Non-pigmented ciliary epithelial cell (primary cell): ENCODE measurements at regions not wholly inside any gene's neighbourhood (a gene's known extent, or its start where the extent isn't known, plus 50 kb on each side); places are given as distances from the start of the nearest gene placed in this dataset.

Source experiments
- DNase-seq: peaks from one replicate; pipeline ENCODE4 v3.0.0-alpha.2; 2010; ENCODE audit warnings: low read depth

DNA sequence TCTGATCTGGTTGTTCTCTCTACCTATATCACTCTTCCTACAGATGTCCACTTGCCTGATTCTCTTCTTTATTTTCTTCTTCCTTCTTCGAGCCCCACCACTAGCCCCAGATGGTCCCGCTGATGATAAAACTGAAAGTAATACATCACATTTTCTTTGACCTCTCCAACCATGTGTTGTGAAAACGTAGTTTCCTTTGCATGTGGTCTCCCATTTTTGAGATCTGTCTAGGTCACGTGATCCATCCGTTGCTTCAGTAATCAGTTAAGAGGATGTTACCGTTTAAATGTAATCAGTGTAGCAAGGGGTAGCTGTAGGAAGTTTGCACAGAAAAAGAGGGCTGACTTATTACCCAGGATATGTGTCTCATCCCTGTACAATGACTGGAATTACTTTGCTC lies 426.3 kb upstream of the TLE4 start:
- no peak for DNase-seq

DNA sequence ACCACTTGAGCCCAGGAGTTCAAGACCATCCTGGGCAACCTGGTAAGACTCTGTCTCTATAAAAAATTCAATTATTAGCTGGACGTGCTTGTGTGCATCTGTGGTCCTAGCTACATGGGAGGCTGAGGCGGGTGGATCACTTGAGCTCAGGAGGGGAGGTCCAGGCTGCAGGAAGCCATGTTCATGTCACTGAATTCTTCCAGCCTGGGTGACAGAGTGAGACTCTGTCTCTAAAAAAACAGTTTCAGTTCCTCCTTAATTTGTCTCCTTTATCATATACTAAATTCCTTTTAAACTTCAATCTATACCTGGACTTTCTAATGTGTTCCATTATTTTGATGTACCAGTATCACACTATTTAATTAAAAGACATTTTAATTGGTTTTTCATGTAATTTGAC lies 422.2 kb upstream of the TLE4 start:
- no peak for DNase-seq

DNA sequence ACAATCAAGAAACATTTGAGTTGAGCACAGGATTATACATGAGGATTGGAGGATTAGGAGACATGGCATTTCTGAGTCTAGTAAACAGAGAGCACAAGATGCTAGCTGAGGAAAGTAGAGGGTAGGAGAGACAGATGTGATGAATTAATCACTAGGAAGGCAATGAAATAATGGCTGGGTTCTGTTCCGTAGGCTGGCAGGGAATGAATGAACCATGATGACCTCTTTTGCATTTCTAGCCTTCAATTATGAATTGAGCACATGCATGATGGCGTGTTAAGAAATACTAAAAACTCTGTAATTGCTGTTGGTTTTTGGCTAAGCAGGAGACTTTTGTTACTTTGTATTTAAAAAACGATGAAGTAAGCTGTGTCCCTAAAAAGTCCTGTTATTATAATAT lies 420.0 kb upstream of the TLE4 start:
- no peak for DNase-seq

DNA sequence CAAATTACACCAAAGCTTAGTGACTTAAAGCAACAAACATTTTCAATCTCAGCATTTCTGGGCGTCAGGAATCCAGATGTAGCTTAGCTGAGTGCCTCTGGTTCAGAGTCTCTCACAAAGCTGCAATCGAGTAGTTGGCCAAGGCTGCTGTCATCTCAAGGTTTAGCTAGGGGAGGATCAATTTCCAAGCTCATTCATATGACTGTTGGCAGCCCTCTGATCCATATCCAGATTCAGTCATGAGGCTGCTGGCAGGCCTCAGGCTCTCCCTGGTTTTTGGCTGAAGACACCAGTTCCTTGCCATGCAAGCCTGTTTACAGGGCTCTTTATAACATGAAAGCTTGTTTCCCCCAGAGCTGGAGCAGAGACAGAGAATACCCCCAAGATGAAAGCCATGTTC lies 419.5 kb upstream of the TLE4 start:
- DNase-seq = no peak

DNA sequence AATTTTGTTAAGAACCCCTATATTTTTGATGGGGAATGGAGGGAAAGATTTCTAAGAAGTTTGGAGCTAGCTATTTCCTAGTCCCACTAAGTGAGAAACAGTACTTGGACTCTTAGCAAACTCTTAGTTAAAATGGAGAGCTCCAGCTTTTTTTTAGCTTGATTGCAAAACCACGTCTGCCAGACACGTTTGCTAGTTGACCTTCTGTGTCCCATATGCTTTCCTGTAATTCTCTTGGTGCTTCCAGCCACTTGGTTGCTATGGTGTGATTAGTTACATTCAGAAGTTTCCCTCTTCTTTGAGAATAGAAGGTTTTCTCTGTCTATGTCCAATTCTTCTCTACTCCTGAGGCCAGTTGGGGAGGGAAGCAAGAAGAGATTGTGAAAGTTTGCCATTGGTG lies 417.0 kb upstream of the TLE4 start:
- no peak for DNase-seq

DNA sequence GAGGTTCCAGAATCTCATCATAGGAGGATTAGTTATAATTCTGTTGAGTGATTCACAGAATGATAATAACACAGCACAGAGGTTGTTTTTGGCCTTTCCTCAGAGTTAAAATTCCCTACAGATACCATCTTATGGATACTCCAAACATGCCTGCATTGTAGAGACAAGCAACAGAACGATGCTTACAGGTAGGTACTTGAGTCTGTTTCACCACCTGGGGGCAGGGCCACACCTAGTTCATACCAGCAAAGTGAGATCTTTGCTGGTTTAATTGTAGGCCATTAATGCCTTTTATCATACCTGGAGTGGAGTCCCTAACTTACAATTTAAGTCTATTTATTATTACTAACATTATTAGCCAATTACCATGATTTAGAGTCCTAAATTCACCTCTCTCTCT lies 416.5 kb upstream of the TLE4 start:
- no peak for DNase-seq

DNA sequence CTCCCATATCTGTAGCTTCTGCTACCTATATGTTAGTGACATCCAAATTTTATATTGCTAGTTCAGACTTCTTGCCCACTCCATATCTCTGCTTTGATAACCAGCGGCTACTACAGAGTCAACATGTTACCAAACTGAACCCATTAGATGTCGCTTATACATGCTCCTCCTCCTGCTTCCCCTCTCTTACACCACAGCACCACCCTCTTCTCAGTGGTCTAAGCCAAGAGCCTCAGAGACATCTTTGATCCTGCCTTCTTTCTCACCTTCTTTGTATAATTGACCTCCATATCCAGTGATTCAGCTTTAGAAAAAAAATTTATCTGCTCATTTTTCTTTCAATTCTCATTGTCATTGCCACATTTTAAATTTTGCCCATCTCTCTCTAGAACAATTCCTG lies 408.2 kb upstream of the TLE4 start:
- no peak for DNase-seq

DNA sequence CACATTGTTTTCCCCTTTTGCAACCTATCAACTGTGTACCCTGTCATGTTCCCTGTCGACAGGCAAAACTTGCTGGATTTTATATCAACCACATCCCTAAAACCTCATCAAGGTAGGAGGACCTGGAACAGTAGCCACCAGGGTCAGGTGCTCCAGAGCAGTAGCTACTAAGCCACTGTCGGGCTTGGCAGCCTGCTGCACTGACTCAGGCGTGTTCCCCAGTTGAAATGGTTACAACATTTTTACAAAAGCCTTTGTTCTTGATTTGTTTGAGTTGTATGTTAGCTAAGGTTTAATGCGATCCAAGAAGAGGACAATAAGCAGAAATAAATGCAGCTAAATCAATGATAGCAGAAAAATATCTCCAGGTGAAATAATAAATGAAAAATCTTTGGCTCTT lies 407.4 kb upstream of the TLE4 start:
- DNase-seq = no peak

DNA sequence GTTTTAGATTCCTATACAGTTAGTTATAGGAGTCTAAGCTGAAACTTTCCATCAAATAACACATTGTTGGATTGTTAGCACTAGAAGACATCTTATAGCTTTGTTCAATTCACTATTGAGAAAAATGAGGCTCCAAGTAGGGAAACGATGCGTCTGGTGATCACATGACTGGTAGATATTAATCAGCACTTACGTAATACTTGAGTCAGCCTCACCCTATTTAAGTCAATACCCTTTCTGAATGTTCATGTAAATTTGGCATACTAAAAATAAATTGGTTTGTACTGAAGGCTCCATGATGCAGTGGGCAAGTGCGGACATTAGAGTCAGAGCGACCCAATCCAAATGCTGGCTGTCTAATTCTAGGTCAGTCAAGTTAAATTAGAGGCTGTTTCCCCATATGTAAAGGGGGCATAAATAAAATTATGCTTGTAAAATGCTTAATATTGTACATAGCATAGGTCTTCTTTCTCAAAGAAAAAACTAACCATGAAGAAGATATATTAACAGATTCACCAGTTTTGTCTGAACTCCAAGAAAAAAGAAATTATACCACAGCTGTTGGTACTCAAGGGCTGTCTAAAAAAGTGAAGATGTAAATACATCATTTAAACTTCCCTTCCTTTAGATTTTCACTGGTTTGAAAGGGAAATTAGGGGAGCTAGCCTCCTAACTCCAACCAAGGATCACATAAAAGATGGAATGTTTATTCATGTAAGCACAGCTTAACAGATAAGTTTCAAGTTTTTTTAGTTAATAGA lies 406.6 kb upstream of the TLE4 start:
- no peak for DNase-seq

DNA sequence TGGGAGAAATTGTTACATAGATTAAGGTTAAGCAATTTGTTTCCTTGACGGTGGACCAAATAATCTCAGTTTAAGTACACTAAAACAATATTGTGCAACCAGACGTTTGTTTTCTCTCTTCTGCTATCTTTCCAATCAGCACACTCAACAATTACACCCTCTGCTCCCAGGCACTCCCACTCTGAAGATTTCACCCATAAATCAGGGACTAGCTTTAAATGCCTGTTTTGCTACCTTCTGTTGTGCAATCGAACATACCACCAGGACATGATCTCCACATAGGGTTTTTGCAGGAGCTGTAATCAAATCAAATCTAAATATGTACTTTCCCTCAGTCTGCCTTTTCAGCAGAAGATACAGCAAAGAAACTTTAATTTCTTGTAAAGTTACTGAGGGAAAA lies 405.8 kb upstream of the TLE4 start:
- no peak for DNase-seq

DNA sequence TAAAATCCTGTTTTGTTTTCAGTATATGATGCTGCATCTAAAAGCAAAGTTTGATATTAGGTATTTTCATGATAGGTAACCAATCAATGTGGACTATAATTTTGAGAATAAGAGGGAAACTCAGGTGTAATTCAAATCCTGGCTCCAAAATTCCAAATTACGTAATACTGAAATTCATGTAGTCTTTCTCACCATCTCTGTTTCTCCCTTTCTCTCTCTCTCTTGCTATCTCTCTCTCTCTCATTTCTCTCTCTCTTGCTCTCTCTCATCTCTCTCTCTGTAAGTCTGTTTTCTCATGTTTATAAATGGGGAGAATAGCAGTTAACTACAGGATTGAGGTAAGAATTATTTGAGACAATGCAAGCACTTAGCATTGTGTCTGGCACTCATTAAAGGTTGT lies 401.1 kb upstream of the TLE4 start:
- no peak for DNase-seq

DNA sequence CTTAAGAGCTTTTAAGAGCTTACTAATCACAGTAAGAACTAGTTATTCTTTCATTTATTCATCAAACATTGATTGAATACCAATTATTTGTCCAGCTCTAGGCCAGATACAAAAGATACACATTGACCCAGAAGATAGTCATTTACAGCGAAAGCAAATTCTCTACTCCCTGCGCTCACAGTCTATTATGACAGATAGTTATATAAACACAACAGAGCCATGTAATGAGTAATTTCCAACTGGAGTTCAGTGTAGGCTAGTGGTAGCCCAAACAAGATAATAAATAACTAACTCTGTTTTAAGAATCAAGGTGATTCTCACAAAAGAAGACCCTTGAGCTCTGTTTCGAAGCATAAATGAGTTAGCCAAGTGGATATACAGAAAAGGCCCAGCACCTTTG lies 397.8 kb upstream of the TLE4 start:
- no peak for DNase-seq

DNA sequence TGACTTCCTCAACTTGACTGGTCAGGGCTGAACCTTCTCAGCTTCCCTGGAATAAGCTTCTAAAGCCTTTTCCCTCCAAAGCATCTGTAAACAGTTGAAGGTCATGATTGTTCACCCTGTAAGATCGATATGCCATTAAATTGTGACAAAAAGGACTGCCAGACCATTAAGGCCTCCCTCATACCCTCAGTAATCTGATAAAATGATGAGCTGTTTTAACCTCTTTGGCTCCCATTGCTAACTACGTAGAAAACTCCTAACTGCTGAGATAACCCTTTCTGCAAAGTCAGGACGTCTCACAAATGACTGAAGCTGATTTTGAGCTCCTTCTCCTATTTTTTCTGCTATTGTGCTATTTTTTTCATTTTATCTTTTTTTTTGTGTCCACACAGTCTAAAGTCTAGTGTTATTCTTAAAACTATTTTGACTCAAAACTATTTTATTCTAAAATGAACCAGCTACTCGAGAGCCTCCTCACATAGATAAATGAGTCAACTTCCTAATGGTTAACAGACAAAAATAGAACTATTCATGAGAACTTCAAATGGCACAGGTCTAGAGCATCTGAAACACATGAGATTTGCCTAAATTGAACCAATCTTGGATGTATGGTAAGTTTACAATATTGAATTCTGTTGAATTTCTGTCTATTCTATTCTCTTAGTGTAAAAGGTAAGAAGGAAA lies 395.6 kb upstream of the TLE4 start:
- no peak for DNase-seq

DNA sequence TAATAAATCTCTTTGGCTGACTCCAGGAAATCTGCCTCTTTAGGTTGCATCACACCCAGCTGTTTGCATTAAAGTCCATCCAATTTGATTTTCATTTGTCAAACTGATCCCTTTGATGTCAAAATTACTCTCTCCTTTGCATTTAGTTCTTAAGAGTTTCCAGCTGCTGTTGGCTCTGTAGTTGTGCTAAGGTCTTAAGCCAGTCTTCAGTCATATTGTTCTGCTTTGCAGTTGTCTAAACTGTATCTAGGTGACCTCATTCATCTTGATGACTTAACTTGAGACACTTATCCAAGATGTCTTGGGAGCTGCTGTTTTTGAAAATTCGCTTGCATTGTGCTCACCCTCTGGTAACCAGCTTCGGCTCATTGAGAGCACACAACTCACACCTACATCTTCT lies 386.9 kb upstream of the TLE4 start:
- no peak for DNase-seq

DNA sequence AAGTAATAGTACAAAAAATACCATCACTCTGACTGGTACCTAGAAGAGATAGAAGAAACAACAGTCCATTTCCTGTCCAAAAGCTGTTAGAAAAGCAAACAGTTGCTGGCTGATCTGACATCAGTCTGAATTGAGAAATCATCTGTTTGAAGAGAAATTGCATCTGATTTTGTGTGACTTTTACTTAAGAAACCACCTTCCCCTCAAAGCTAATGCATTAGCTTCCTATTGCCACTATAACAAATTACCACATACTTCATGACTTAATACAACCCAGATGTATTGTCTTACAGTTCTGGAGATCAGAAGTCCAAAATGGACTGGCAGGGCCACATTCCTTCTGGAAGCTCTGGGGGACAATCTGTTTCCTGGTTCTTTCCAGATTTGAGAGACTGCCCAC lies 385.9 kb upstream of the TLE4 start:
- DNase-seq = no peak

DNA sequence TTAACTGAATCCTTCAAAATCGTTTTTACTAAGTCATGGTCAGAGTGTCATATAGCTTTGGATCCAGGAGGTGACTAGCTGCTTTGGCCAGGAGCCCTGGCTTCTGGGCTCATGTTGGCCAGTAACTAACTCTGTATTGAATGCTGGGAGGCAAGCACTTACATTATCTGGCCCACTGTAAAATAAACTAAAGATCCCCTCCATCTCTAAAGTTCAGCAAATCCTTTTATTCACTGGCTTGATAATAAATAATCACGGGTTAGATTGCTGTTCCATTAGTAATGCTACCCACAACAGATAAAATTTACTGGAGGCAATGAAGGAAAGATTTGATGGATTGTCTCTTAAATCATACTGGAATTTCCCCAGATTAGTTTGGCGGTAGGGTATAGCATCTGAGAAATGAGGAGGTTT lies 382.2 kb upstream of the TLE4 start:
- DNase-seq = peak; percentile 54

DNA sequence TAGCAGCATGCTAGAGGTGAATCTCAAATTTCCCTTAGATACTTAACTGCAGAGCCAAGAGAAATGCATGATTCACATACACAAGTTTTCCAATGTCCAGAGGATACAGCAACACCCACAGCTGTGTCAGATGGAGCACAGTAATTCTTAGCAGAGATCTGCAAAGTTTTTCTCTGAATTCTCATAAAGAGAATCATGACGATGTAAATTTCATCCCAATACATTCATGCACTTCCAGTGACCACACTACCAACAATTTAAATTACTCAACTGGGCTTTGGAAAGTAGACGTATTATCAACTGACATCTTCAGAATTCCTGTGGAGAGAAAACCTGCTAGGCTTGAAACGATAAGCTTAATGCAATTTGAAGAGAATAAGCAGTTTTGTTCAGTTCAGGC lies 378.8 kb upstream of the TLE4 start:
- DNase-seq = peak; percentile 63

DNA sequence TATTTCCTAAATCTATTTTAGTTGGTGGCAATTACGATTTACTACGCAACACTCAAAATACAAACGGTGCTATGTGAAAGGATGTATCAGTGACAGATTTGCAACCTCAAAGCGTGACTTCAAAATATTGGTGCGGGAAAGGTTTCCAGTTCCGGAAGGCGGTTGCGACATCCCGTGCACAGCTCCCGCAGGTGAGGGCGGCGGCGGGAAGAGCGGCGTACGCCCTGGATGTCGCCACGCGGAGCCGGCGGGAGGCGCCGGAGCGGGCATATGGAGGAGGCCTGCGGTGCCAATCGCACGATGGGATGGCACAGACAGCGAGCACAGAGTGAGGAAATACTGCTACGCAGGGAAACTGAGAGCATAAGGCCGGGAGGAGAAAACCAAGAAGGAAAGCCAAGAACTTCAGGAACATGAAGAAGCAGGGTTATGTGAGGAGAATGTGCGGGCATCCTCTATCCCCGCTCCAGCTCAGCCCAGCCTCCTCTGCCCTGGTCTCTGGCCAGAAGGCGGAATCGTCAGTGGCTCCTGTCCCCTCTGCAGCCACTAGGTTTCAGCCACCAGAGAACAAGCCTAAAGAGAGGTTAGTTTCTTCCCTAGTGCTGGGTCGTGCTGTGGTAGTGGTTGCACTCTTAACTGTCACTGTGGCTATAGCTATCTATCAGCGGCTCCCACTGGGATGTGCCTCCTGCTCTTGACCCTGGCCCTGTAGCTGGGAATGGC lies 378.1 kb upstream of the TLE4 start:
- DNase-seq = no peak

DNA sequence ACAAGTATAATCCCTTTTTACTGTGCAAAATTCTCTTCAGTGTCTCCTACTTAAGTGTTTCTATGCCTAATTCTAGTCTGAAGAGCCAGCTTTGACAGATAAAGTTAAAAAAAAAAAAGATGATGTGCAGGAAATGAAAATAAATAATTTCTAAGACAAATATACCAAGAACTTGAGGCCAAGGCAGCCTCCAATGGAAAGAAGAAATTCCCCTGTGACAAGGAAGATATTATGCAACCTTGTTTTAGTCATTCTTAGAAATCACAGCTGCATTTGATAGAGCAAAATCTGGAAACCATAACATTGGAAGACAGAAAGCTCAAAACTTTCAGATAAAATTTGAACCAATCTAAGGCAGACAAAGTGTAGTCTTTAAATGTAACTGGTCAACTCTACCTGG lies 375.9 kb upstream of the TLE4 start:
- DNase-seq = peak; percentile 63

DNA sequence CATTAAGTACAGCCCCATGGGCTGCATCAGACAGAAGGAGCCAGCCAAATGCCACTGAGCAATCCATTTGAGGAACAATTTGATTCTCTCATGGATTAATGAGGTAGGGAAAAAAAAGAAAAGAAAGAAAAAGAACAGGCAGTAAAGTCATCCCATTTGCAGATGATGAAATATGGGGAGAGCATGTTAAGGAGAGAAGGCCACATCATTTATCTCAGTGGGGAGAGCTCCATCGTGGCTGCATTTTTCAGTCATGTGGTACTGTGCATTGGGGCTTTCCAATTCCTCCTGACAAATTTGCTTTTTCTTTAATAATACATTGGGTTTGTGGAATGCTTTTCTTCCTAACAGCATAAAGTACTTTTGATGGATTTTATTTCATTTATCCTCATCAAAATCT lies 375.2 kb upstream of the TLE4 start:
- DNase-seq = no peak

DNA sequence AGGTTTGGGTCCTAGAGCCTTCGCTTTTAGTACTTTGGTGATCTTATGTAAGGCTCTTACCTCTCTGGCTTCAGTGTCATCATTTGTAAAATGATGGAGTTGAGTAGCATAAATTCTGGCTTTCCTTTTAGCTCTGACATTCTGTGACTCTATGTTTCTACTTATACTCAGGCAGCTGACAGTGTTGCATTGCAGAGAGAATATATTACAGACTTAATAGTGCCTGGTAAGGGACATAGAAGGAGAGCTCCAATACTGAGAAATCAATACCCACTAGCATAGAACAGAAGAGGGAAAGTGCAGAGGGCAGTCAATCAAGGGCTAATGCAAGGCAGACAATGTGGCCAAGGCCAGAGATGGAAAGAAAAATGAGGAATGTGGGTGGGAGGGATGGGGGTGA lies 371.4 kb upstream of the TLE4 start:
- DNase-seq = no peak

DNA sequence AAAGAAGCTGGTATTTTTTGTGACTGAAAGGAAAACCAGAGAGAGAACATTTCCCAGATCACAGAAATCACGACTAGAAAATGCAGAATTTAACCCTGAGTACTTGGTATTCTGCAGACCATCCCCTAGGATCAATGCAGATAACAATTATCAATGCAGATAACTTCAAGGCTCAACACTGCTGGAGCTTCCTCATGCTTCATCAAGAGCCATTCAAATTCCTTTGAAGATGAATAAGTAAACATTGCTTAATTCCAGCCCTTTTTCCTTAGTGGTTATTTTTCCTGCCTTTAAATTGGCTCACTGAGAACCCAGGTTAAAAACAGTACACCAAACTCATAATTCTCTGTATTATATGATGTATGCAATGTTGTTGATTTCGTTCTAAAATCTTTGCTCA lies 370.1 kb upstream of the TLE4 start:
- DNase-seq = no peak

DNA sequence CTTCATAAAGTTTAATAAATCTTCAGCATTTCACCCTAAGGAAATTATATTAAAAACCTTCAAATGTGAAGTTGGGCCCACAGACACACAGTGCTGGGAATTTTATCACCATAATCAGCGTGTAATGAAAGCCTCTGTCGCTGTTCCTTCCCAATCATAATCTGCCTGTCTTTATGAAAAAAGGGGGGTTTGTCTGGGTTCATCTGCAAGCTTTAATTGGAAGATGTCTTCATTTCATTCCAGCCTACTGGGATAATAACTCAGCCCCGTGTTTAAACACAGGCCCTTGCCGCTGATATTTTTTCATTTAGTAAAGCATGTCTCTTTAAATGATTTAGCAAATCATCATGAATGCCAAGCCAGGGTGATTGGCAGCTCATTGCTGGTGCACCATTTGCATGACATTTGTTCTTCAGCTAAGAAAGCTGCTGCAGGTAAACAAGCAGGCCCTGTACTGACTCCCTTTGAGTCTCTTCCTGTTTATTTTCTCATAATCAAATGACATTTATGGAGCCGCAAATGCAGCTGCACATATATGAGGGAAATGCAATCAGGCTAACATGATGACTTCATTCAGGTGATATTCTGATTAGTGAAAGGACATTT lies 362.9 kb upstream of the TLE4 start:
- no peak for DNase-seq
